Keratinocyte (primary cell): ENCODE measurements at regions not wholly inside any gene's neighbourhood (a gene's known extent, or its start where the extent isn't known, plus 50 kb on each side); places are given as distances from the start of the nearest gene placed in this dataset.

ENCODE experiments used
- DNase-seq: peaks from one replicate; pipeline ENCODE4 v3.0.0-alpha.2; 2011; ENCODE audit warnings: low read depth, missing footprints, low spot score
- FAIRE-seq: peaks from 2 replicates; lab custom pipeline; 2011; peaks lifted over from hg19 to GRCh38; lab: Jason Lieb, UNC
- H2AFZ ChIP-seq: 2 replicates; pipeline ENCODE4 v1.6.0; 2012; ENCODE audit warnings: low read length, control low read depth, inconsistent platforms; ENCODE audit not compliant: control insufficient read depth
- H3K27ac ChIP-seq: 2 replicates; pipeline ENCODE4 v1.5.1; 2011; ENCODE audit warnings: low read length; ENCODE audit not compliant: control insufficient read depth, insufficient read depth
- H3K27me3 ChIP-seq: 3 replicates; pipeline ENCODE4 v1.6.0; 2011; ENCODE audit warnings: low read length; ENCODE audit not compliant: control insufficient read depth, insufficient read depth; ENCODE audit errors: extremely low read depth
- H3K36me3 ChIP-seq, 2 experiments: 2 replicates in 1 of 2; 3 replicates in 1 of 2; pipeline ENCODE4 v1.5.1; 2011; ENCODE audit warnings: low read length in 2 of 2, mild to moderate bottlenecking in 1 of 2; ENCODE audit not compliant: control insufficient read depth in 2 of 2, insufficient read depth in 2 of 2; ENCODE audit errors: extremely low read depth in 1 of 2
- H3K4me1 ChIP-seq: 3 replicates; pipeline ENCODE4 v1.5.1; 2011; ENCODE audit warnings: low read length; ENCODE audit not compliant: control insufficient read depth, insufficient read depth; ENCODE audit errors: extremely low read depth
- H3K4me2 ChIP-seq: 3 replicates; pipeline ENCODE4 v1.6.0; 2011; ENCODE audit warnings: low read depth, low read length; ENCODE audit not compliant: control insufficient read depth, insufficient read depth; ENCODE audit errors: extremely low read depth
- H3K4me3 ChIP-seq, 3 experiments: fragments of 200-600 bp in 1 of 3; sonication (generic) in 1 of 3; 2 replicates in 2 of 3; 3 replicates in 1 of 3; pipeline ENCODE4 v1.5.1; 2011 to 2016; ENCODE audit warnings: low read length in 3 of 3, mild to moderate bottlenecking in 3 of 3, control low read depth in 2 of 3, inconsistent platforms in 1 of 3, low read depth in 1 of 3, mixed read lengths in 1 of 3, mixed run types in 1 of 3, moderate library complexity in 1 of 3; ENCODE audit not compliant: control insufficient read depth in 2 of 3, insufficient read depth in 2 of 3; ENCODE audit errors: extremely low read depth in 1 of 3
- H3K79me2 ChIP-seq: 2 replicates; pipeline ENCODE4 v1.6.0; 2012; ENCODE audit warnings: low read length; ENCODE audit not compliant: control insufficient read depth, insufficient read depth
- H3K9ac ChIP-seq: 3 replicates; pipeline ENCODE4 v1.6.0; 2011; ENCODE audit warnings: low read length; ENCODE audit not compliant: control insufficient read depth, insufficient read depth; ENCODE audit errors: extremely low read depth
- H3K9me1 ChIP-seq: 3 replicates; pipeline ENCODE4 v1.6.0; 2011; ENCODE audit warnings: low read length; ENCODE audit not compliant: control insufficient read depth, insufficient read depth; ENCODE audit errors: extremely low read depth
- H3K9me3 ChIP-seq: 2 replicates; pipeline ENCODE4 v1.5.1; 2012; ENCODE audit warnings: low read depth, low read length; ENCODE audit not compliant: control insufficient read depth
- H4K20me1 ChIP-seq: 3 replicates; pipeline ENCODE4 v1.6.0; 2011; ENCODE audit warnings: low read length; ENCODE audit not compliant: control insufficient read depth, insufficient read depth; ENCODE audit errors: extremely low read depth
- EZH2 ChIP-seq: IDR thresholded peaks from one replicate; pipeline ENCODE4 v1.6.1; 2012; ENCODE audit warnings: inconsistent platforms, mild to moderate bottlenecking, low read length, moderate library complexity
- dilution Hi-C: fragments of 300-500 bp; cut with MboI; formaldehyde crosslinking; loops from one replicate; pipeline ENCODE4 v1.7.0; 2020; ENCODE audit warnings: low sequenced_read_pairs; ENCODE audit not compliant: extremely low pct_ligation_motif_present
- TF ChIP-seq, protein P1 (sequence below), 3 experiments: IDR thresholded peaks in 1 of 3; conservative IDR thresholded peaks in 1 of 3; optimal IDR thresholded peaks in 1 of 3; 2 replicates in 2 of 3; 3 replicates in 1 of 3; pipeline versions ENCODE3 to v1.5.1; 2011; ENCODE audit warnings: low read length in 3 of 3, mild to moderate bottlenecking in 3 of 3, moderate library complexity in 2 of 3, control low read depth in 1 of 3, inconsistent platforms in 1 of 3; ENCODE audit not compliant: insufficient read depth in 2 of 3; ENCODE audit errors: extremely low read depth in 1 of 3

DNA sequence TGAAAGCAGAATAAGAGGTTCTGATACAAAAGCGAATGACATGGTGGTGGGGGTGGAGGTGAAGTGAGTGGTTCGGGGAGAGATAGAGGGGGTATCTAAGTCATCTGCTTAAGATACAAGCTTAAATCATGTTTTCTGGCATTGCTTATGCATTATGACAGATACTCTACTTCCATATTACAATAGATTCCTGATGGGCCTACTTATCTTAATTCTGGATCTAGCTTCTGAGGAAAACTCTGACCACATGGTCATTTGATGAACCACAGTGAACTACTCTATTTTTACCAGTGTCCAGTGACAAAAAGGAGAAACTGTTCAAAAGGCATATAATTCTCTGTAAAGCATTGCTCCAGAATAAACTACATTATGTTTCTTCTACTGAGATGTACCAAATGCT, 673.7 kb upstream of the CCDC54 start:
- TF ChIP-seq, protein P1, sequence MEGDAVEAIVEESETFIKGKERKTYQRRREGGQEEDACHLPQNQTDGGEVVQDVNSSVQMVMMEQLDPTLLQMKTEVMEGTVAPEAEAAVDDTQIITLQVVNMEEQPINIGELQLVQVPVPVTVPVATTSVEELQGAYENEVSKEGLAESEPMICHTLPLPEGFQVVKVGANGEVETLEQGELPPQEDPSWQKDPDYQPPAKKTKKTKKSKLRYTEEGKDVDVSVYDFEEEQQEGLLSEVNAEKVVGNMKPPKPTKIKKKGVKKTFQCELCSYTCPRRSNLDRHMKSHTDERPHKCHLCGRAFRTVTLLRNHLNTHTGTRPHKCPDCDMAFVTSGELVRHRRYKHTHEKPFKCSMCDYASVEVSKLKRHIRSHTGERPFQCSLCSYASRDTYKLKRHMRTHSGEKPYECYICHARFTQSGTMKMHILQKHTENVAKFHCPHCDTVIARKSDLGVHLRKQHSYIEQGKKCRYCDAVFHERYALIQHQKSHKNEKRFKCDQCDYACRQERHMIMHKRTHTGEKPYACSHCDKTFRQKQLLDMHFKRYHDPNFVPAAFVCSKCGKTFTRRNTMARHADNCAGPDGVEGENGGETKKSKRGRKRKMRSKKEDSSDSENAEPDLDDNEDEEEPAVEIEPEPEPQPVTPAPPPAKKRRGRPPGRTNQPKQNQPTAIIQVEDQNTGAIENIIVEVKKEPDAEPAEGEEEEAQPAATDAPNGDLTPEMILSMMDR (optimal IDR thresholded peaks at IDR 0.05 in 1 of 3, IDR thresholded peaks at IDR 0.05 in 1 of 3, conservative IDR thresholded peaks at IDR 0.05 in 1 of 3; ENCODE audit: extremely low read depth in 1 of 3, insufficient read depth in 2 of 3, low read length in 3 of 3) = no peak
- TF ChIP-seq EZH2 = no peak
- DNase-seq (no peak), FAIRE-seq (no peak)
- Histone ChIP-seq H3K9ac (no peak overlapping the region), H3K27me3 (no peaks in the 10 kb centered on the region), H2AFZ (no peak overlapping the region), H3K9me3 (no peaks in the 10 kb centered on the region), H3K36me3 (no peaks in the 10 kb centered on the region), H3K79me2 (no peaks in the 10 kb centered on the region), H3K4me1 (no peaks in the 10 kb centered on the region), H3K4me3 (no peak overlapping the region), H3K4me2 (no peak overlapping the region), H4K20me1 (no peaks in the 10 kb centered on the region), H3K9me1 (no peaks in the 10 kb centered on the region), H3K27ac (no peak overlapping the region)
- dilution Hi-C loops = no loop called here

DNA sequence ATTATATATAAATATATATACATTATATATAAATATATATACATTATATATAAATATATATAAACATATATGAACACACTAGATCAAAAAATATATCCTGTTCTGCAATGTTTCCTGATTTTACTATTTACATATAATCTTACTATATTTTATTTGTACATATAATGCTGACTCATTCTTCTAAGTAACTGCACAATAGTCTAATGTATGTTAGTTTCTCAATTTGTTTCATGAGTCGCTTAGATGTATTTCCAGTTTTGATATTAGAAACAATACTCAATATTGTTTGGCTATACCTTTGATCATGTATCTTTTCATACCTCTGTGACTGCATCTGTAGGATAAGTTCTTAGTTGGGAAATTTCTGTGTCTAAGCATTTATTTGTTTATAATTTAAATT, 669.9 kb upstream of the CCDC54 start:
- no peak overlapping the region for H3K4me3 ChIP-seq
- no peak for TF ChIP-seq EZH2
- DNase-seq (no peak), FAIRE-seq (no peak)
- no peaks in the 10 kb centered on the region for H3K9me3 ChIP-seq
- no peak overlapping the region for H3K9ac ChIP-seq
- no peak overlapping the region for H3K4me2 ChIP-seq
- H4K20me1 ChIP-seq = no peaks in the 10 kb centered on the region
- no peak overlapping the region for H2AFZ ChIP-seq
- H3K36me3 ChIP-seq = no peaks in the 10 kb centered on the region
- H3K27ac ChIP-seq = no peak overlapping the region
- H3K27me3 ChIP-seq = no peaks in the 10 kb centered on the region
- dilution Hi-C loops = no loop called here
- no peaks in the 10 kb centered on the region for H3K79me2 ChIP-seq
- H3K4me1 ChIP-seq = no peaks in the 10 kb centered on the region
- H3K9me1 ChIP-seq = no peaks in the 10 kb centered on the region

DNA sequence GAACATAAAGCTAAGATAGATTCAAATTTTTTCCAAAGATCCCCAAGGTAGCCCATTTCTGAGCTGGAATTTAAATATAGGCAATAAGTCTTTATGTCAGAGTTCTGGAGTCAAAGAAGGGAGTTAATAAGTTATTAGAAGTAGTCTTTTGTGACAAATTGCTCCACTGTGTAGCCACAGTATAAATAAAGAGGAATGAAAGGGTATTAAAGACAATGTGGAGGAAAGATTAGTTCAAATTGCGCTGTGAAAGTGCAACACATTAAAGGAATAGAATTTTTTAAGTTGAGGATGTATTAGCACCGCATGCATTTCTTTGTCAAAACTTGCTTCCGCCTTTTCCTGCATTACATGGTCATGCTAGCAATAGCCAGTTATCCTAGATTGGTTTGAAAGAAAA, 666.6 kb upstream of the CCDC54 start:
- TF ChIP-seq EZH2 = no peak
- TF ChIP-seq, protein P1 (optimal IDR thresholded peaks at IDR 0.05 in 1 of 3, IDR thresholded peaks at IDR 0.05 in 1 of 3, conservative IDR thresholded peaks at IDR 0.05 in 1 of 3; ENCODE audit: extremely low read depth in 1 of 3, insufficient read depth in 2 of 3, low read length in 3 of 3) = no peak
- H4K20me1 ChIP-seq = no peaks in the 10 kb centered on the region
- H2AFZ ChIP-seq = no peak overlapping the region
- FAIRE-seq = no peak
- no peaks in the 10 kb centered on the region for H3K27me3 ChIP-seq
- H3K36me3 ChIP-seq = no peaks in the 10 kb centered on the region
- H3K9ac ChIP-seq = no peak overlapping the region
- no peak for DNase-seq
- no peaks in the 10 kb centered on the region for H3K9me3 ChIP-seq
- no peak overlapping the region for H3K27ac ChIP-seq
- no peak overlapping the region for H3K4me3 ChIP-seq
- dilution Hi-C loops = no loop called here
- no peaks in the 10 kb centered on the region for H3K9me1 ChIP-seq
- H3K4me1 ChIP-seq = no peaks in the 10 kb centered on the region
- no peak overlapping the region for H3K4me2 ChIP-seq
- no peaks in the 10 kb centered on the region for H3K79me2 ChIP-seq
